Ascending aorta (tissue), 2 donors: ENCODE measurements at regions not wholly inside any gene's neighbourhood (a gene's known extent, or its start where the extent isn't known, plus 50 kb on each side); places are given as distances from the start of the nearest gene placed in this dataset.

ENCODE experiments used
- DNase-seq, 2 donors: peaks; one replicate each; pipeline ENCODE4 v3.0.0-alpha.2; 2019; ENCODE audit warnings: low spot score in 2 of 2
- H3K27ac ChIP-seq, 2 donors: fragments of 200-600 bp; sonication (generic); one replicate each; pipeline ENCODE4 v1.5.1; 2016 to 2017; ENCODE audit warnings: mild to moderate bottlenecking in 1 of 2
- H3K27me3 ChIP-seq: fragments of 200-600 bp; sonication (generic); one replicate; pipeline ENCODE4 v1.5.1; 2017
- H3K36me3 ChIP-seq, 2 donors: fragments of 200-600 bp; sonication (generic); one replicate each; pipeline ENCODE4 v1.5.1; 2016
- H3K4me1 ChIP-seq, 2 donors: fragments of 200-600 bp; sonication (generic); one replicate each; pipeline ENCODE4 v1.5.1; 2016 to 2017; ENCODE audit warnings: mild to moderate bottlenecking in 1 of 2
- H3K4me3 ChIP-seq, 2 donors: fragments of 200-600 bp; sonication (generic); one replicate each; pipeline ENCODE4 v1.5.1; 2016 to 2017; ENCODE audit warnings: mild to moderate bottlenecking in 1 of 2
- H3K9me3 ChIP-seq, 2 donors: fragments of 200-600 bp; sonication (generic); one replicate each; pipeline ENCODE4 v1.5.1; 2016
- intact Hi-C: fragments of 100-400 bp; cut with DNase I; formaldehyde crosslinking; loops from one replicate; pipeline ENCODE4 v1.15.1; 2023
- TF ChIP-seq, protein P1 (sequence below), 3 experiments: fragments of 200-600 bp in 2 of 3; fragments of 450-650 bp in 1 of 3; sonication (generic) in 2 of 3; IDR thresholded peaks; one replicate each; pipeline ENCODE4 v1.5.1; 2016 to 2019; ENCODE audit warnings: antibody characterized with exemption in 3 of 3, mild to moderate bottlenecking in 1 of 3, moderate library complexity in 1 of 3

DNA sequence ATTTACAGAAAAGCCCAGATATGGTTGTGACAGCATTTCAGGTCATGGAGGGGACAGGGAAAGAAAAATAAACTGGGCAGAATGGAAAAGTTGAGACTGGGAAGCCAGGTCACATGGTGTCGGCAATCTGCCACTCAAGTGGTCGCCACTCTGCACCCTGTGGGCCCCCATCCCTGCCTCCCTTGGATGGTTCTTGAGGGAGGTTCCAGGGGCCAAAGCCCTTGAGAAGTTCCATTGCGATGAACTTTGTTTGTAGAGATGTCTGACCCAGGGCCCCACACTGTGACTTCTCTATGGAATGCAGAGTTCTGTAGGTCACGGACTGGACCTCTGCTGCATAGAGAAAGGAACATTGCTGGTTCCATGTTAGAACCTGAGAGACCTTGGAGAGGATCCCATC lies 105.7 kb upstream of the SLC14A2 start:
- Histone ChIP-seq H3K9me3 (no peaks in the 10 kb centered on the region), H3K27ac (no peak overlapping the region), H3K36me3 (no peaks in the 10 kb centered on the region), H3K4me3 (no peak overlapping the region), H3K27me3 (no peaks in the 10 kb centered on the region), H3K4me1 (no peaks in the 10 kb centered on the region)
- TF ChIP-seq, protein P1, sequence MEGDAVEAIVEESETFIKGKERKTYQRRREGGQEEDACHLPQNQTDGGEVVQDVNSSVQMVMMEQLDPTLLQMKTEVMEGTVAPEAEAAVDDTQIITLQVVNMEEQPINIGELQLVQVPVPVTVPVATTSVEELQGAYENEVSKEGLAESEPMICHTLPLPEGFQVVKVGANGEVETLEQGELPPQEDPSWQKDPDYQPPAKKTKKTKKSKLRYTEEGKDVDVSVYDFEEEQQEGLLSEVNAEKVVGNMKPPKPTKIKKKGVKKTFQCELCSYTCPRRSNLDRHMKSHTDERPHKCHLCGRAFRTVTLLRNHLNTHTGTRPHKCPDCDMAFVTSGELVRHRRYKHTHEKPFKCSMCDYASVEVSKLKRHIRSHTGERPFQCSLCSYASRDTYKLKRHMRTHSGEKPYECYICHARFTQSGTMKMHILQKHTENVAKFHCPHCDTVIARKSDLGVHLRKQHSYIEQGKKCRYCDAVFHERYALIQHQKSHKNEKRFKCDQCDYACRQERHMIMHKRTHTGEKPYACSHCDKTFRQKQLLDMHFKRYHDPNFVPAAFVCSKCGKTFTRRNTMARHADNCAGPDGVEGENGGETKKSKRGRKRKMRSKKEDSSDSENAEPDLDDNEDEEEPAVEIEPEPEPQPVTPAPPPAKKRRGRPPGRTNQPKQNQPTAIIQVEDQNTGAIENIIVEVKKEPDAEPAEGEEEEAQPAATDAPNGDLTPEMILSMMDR (IDR thresholded peaks at IDR 0.05): no peak
- no peak for DNase-seq
- intact Hi-C loops: no loop called here

DNA sequence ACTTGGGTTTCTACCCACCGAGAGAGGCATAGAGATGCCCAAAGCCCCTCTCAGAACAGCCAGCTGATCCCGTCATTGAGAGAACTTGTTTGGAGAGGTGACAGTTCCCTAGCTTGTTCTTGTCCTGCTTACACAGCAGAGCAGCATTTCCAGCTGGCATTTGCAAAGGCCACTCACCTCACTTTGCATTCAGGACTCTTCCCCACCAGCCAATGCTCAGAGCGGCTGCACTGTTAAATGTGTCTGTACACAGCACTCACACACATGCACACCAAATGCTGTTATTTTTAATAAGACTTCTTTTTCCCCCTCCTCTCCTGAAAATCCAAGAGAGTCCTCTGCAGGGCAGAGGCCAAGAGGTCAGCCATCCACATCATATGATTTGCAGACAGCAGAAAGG lies 104.6 kb upstream of the SLC14A2 start:
- TF ChIP-seq, protein P1 (IDR thresholded peaks at IDR 0.05): no peak
- H3K9me3 ChIP-seq: no peaks in the 10 kb centered on the region
- H3K4me1 ChIP-seq: peaks cover 0 to 4% of the 10 kb centered on the region in 2 donors
- DNase-seq: no peak
- no peak overlapping the region for H3K4me3 ChIP-seq
- no peaks in the 10 kb centered on the region for H3K36me3 ChIP-seq
- H3K27me3 ChIP-seq: no peaks in the 10 kb centered on the region
- H3K27ac ChIP-seq: no peak overlapping the region
- intact Hi-C loops: loop anchor here (10.0 kb wide), 1 partner anchor 1404 kb away; the partner anchor contains the start of genes KATNAL2 and PIAS2

DNA sequence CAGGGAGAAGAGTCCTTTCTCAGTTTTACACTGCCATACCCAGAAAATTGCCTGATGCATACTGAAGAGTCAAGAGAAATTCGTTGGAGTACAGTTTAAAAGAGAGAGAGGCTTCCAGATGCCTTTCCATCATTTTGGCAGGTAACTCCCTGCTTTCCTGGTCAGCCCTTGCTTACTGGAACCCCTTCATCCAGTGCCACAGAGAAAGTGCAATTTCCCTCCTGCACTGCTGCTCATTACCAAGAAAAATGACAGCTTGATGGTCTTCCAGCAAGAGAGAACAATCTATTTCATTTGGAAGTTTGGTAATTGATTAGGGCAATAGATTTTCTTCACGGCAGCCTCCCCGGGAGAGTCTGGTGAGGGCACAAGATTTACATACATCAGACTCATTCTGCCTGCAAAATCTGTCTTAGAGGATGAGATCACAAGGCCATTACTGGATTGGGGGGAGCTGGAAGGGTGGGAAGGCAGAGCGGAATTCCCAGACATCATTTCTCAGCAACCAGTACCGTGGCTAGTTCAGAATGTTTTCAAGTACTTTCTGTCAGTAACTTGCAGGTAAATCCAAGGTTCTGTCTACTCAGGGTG lies 102.8 kb upstream of the SLC14A2 start:
- Histone ChIP-seq H3K27me3 (no peaks in the 10 kb centered on the region), H3K9me3 (no peaks in the 10 kb centered on the region), H3K4me1 (peaks cover 7 to 20% of the 10 kb centered on the region in 2 donors), H3K4me3 (no peak overlapping the region), H3K27ac (no peak overlapping the region), H3K36me3 (no peaks in the 10 kb centered on the region)
- no peak for DNase-seq
- TF ChIP-seq, protein P1 (IDR thresholded peaks at IDR 0.05): no peak
- intact Hi-C loops: loop anchor here (10.0 kb wide), 1 partner anchor 1402 kb away; the partner anchor contains the start of genes KATNAL2 and PIAS2

- intact Hi-C loops: loop anchor here (5.0 to 10.0 kb wide), 2 partner anchors 190 to 1398 kb away; partner anchors contain the start of genes KATNAL2 and PIAS2
- Histone ChIP-seq H3K4me3 (peak overlapping the region in 1 of 2 donors; percentile 15), H3K9me3 (no peaks in the 10 kb centered on the region), H3K36me3 (no peaks in the 10 kb centered on the region), H3K27ac (peak overlapping the region; percentile 81 to 91), H3K27me3 (no peaks in the 10 kb centered on the region), H3K4me1 (peaks cover 14 to 54% of the 10 kb centered on the region in 2 donors)
- TF ChIP-seq, protein P1 (IDR thresholded peaks at IDR 0.05): no peak
- DNase-seq: peak in 1 of 2 donors; percentile 88
These were observed 98.0 kb upstream of the SLC14A2 start for GRCh38 chr18:45517181-45517741.

DNA sequence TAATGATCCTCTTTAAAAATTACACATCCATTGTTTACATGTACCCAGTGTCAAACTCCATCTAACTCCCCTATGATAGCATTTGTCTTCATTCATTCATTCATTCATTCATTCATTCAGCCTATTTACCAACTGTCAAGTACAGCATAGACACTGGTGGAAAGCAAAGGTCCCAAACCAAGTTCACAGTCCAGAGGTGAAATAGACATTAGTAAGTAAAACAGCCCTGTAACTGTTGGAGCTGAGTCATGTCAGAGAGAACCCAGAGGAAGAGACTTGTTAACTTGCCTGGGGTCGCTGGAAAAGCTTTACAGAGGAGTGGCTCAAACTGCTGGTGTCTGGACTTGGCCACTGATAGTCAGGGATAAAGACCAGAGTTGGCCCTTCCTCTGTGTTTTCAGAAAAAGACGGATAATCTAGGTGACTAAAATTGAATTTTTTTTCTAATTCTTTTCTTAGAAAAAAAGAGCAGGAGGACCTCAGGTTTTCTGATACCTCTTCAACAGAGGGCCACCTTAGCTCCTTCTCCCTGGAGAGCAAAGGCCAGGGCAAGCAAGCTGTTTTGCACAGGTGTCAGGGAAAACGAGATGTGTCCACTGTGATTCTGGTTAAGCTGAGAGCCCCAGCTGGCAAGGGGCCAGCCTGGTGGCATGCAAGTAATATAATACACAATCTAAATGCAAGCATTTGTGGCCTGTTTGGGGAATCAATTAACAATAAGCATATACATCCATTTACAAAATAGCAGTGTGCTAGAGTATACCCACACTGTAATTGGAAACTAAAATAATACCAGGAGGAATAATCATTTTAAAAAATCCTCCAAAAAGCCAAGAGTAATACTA lies 96.7 kb upstream of the SLC14A2 start:
- Histone ChIP-seq H3K9me3 (no peaks in the 10 kb centered on the region), H3K36me3 (no peaks in the 10 kb centered on the region), H3K27me3 (no peaks in the 10 kb centered on the region), H3K27ac (peak overlapping the region; percentile 81 to 91), H3K4me3 (no peak overlapping the region), H3K4me1 (peaks cover 15 to 60% of the 10 kb centered on the region in 2 donors)
- TF ChIP-seq, protein P1 (IDR thresholded peaks at IDR 0.05): no peak
- intact Hi-C loops: loop anchor here (5.0 to 10.0 kb wide), 2 partner anchors 191 to 1396 kb away; partner anchors contain the start of genes KATNAL2 and PIAS2
- no peak for DNase-seq
